Spleen (tissue), 11 donors: ENCODE measurements at regions not wholly inside any gene's neighbourhood (a gene's known extent, or its start where the extent isn't known, plus 50 kb on each side); places are given as distances from the start of the nearest gene placed in this dataset.

Source experiments
- DNase-seq: peaks from one replicate; pipeline ENCODE4 v3.0.0-alpha.2; 2020
- H3K27ac ChIP-seq, 8 donors: fragments of 200-600 bp; sonication (generic) in 7 of 8; 1 replicate in 4 of 8; 2 replicates in 4 of 8; pipeline versions ENCODE4 v1.5.0 to v1.8.0; 2016 to 2021; ENCODE audit warnings: inconsistent platforms in 4 of 8, mild to moderate bottlenecking in 4 of 8, moderate library complexity in 1 of 8
- H3K27me3 ChIP-seq, 7 donors: fragments of 200-600 bp; sonication (generic) in 6 of 7; replicated peaks in 1 of 7; 1 replicate in 4 of 7; 2 replicates in 3 of 7; pipeline versions ENCODE4 v1.5.0 to v1.8.0; 2016 to 2021; ENCODE audit warnings: inconsistent platforms in 3 of 7, mild to moderate bottlenecking in 1 of 7
- H3K36me3 ChIP-seq, 6 donors: fragments of 200-600 bp; sonication (generic) in 5 of 6; 1 replicate in 4 of 6; 2 replicates in 2 of 6; pipeline versions ENCODE4 v1.5.0 to v1.8.0; 2016 to 2021; ENCODE audit warnings: inconsistent platforms in 2 of 6
- H3K4me1 ChIP-seq, 6 donors: fragments of 200-600 bp; sonication (generic) in 5 of 6; 1 replicate in 3 of 6; 2 replicates in 3 of 6; pipeline versions ENCODE4 v1.5.0 to v1.8.0; 2016 to 2021; ENCODE audit warnings: inconsistent platforms in 3 of 6
- H3K4me3 ChIP-seq, 8 donors: fragments of 200-600 bp; sonication (generic) in 7 of 8; 1 replicate in 4 of 8; 2 replicates in 4 of 8; pipeline versions ENCODE4 v1.5.0 to v1.8.0; 2016 to 2021; ENCODE audit warnings: inconsistent platforms in 4 of 8, mild to moderate bottlenecking in 4 of 8, moderate library complexity in 2 of 8
- H3K9me3 ChIP-seq, 8 donors: fragments of 200-600 bp; sonication (generic) in 7 of 8; 1 replicate in 4 of 8; 2 replicates in 4 of 8; pipeline versions ENCODE4 v1.5.0 to v1.8.0; 2016 to 2021; ENCODE audit warnings: inconsistent platforms in 4 of 8
- POLR2A ChIP-seq, 3 donors: fragments of 450-650 bp; IDR thresholded peaks; one replicate each; pipeline ENCODE4 v1.5.1; 2017; ENCODE audit warnings: antibody characterized with exemption in 3 of 3, mild to moderate bottlenecking in 1 of 3
- POLR2AphosphoS5 ChIP-seq, 3 donors: sonication (generic); formaldehyde crosslinking; IDR thresholded peaks; one replicate each; pipeline ENCODE4 v1.5.1; 2017; ENCODE audit warnings: antibody characterized with exemption in 3 of 3
- WGBS, 5 donors: extraction: QIAGEN DNeasy Blood & Tissue Kit in 3 of 5; methylation state at CpG; one replicate each; pipeline versions ENCODE4 v1.1.5 to v1.1.7; 2013 to 2018; 5-methylcytosine and 5-hydroxymethylcytosine counted together
- intact Hi-C: fragments of 100-400 bp; cut with DNase I; formaldehyde crosslinking; loops from one replicate; pipeline ENCODE4 v1.15.0; 2023; ENCODE audit warnings: low total_unique reads
- TF ChIP-seq, protein P1 (sequence below), 11 experiments: fragments of 200-600 bp in 7 of 11; fragments of 450-650 bp in 4 of 11; sonication (generic) in 4 of 11; IDR thresholded peaks in 8 of 11; conservative IDR thresholded peaks in 3 of 11; 1 replicate in 7 of 11; 2 replicates in 4 of 11; pipeline versions ENCODE4 v1.4.0 to v1.8.0; 2016 to 2021; ENCODE audit warnings: antibody characterized with exemption in 11 of 11, inconsistent platforms in 4 of 11, mild to moderate bottlenecking in 1 of 11
- donor health status: healthy with polysubstance abuse.
- donor health status: DM: no; HTN: no; CAD: no; lungs with moderate emphysema.
- donor health status: DM: no; HTN: no; CAD: no.
- donor health status: Bipolar disorder and iron deficiency.
- donor health status: healthy.
- donor health status: DM: no; HTN: no; CAD: no.
- donor health status: DM: yes; HTN: yes; CAD: no.

DNA sequence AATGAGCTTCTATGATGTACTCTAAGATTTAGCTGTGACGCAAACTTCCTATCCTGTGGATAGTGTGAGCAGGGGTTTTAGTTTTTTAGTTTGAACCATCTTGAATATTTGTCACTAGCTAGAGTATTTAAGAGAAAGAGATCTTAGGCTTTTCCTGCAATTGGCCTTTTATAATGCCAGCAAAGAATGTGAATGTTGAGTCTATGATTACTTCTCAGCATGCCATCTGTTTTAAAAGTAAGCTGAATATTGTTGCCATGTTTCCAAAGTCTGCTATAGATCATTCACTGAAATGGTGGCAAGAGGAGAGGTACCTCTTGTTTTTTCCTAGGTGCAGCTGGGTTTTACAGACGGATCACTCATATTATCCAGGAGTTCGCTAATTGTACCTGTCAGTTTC is 1783.6 kb upstream of the FLRT2 start:
- Histone ChIP-seq H3K36me3 (no peaks in the 10 kb centered on the region), H3K9me3 (peaks cover 0 to 18% (median 2%) of the 10 kb centered on the region in 8 donors), H3K4me1 (no peaks in the 10 kb centered on the region), H3K27me3 (no peaks in the 10 kb centered on the region), H3K4me3 (no peak overlapping the region), H3K27ac (no peak overlapping the region)
- intact Hi-C loops, result no loop called here
- no peak for DNase-seq
- TF ChIP-seq, protein P1, sequence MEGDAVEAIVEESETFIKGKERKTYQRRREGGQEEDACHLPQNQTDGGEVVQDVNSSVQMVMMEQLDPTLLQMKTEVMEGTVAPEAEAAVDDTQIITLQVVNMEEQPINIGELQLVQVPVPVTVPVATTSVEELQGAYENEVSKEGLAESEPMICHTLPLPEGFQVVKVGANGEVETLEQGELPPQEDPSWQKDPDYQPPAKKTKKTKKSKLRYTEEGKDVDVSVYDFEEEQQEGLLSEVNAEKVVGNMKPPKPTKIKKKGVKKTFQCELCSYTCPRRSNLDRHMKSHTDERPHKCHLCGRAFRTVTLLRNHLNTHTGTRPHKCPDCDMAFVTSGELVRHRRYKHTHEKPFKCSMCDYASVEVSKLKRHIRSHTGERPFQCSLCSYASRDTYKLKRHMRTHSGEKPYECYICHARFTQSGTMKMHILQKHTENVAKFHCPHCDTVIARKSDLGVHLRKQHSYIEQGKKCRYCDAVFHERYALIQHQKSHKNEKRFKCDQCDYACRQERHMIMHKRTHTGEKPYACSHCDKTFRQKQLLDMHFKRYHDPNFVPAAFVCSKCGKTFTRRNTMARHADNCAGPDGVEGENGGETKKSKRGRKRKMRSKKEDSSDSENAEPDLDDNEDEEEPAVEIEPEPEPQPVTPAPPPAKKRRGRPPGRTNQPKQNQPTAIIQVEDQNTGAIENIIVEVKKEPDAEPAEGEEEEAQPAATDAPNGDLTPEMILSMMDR (IDR thresholded peaks at IDR 0.05 in 8 of 11, conservative IDR thresholded peaks at IDR 0.05 in 3 of 11), result no peak
- TF ChIP-seq POLR2A (IDR thresholded peaks at IDR 0.05) (no peak), POLR2AphosphoS5 (IDR thresholded peaks at IDR 0.05) (no peak)
- 90 to 97% (median 94%) methylated on average over 3 of the region's 3 CpGs for WGBS, 5 donors

DNA sequence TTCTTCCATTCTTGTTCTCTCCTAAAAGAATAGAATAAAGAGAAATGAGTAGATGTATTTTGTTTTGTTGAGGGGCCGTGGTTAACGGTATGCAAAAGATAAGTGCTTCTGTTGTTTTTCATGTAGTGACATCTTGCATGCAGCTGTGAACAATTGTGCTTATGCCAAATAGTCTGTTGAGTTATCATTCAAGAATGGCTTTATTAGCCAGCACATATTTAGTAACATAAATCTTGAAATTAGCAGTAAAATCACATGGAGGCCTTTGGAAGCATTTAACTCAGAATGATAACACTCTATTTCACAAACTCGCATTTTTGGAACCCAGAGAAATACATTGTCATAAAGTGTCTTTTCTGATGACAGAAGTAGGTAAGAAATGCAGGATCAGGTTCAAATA is 1772.0 kb upstream of the FLRT2 start:
- no peak for TF ChIP-seq POLR2A (IDR thresholded peaks at IDR 0.05)
- no peak for TF ChIP-seq POLR2AphosphoS5 (IDR thresholded peaks at IDR 0.05)
- TF ChIP-seq, protein P1 (IDR thresholded peaks at IDR 0.05 in 8 of 11, conservative IDR thresholded peaks at IDR 0.05 in 3 of 11), result no peak
- Histone ChIP-seq H3K4me3 (no peak overlapping the region), H3K4me1 (no peaks in the 10 kb centered on the region), H3K9me3 (peaks cover 0 to 10% (median 0%) of the 10 kb centered on the region in 8 donors), H3K27ac (no peak overlapping the region), H3K27me3 (no peaks in the 10 kb centered on the region), H3K36me3 (no peaks in the 10 kb centered on the region)
- 71 to 87% (median 79%) methylated on average over 3 of the region's 3 CpGs for WGBS, 5 donors
- intact Hi-C loops, result no loop called here
- DNase-seq, result no peak

DNA sequence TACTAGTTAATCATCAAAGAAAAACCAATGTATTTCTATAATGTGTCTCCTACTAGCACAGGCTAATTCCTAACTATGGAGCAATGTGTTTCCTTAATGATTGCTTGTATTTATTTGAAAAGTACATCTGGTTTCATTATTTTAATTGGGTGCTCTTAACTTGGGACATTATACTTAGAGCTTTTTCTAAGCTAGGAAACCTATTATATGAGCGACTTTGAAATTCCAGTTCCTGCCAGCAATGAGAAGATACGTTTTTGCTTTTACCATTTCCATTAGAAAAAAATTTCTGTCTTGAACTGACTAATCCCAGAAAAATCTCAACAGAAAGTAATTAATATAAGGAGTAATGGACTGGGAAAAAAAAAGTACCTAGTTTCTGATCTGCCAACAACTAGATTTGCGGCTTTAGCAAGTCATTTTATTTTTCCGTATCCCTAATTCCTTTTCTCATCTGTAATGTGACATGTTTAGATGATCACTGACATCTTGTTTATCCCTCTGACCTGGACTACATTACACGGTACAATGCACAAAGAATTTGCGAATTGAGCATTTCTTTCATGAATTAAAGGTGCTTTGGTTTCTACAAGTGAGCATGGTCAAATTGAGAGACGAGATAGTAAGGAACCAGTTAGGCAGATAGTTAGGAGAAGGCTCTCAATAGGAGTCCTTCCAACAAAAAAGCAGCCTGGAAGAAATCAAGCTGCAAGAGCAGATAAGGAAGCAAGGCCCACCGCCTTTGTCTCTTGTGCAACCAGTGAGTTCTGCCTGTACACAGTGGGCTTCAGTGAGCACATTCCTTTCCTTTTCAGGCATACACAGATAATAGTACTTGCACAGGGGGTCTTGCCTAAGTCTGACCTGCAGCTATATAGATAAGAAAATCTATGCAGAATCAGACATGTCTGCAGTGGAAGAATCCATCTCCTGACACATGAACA is 1765.0 kb upstream of the FLRT2 start:
- 80 to 92% (median 84%) methylated on average over 8 of the region's 8 CpGs for WGBS, 5 donors
- no peak for DNase-seq
- Histone ChIP-seq H3K27ac (no peak overlapping the region), H3K36me3 (no peaks in the 10 kb centered on the region), H3K4me3 (no peak overlapping the region), H3K9me3 (peaks cover 0 to 27% (median 12%) of the 10 kb centered on the region in 8 donors), H3K4me1 (no peaks in the 10 kb centered on the region), H3K27me3 (no peaks in the 10 kb centered on the region)
- intact Hi-C loops, result no loop called here
- TF ChIP-seq POLR2AphosphoS5 (IDR thresholded peaks at IDR 0.05) (no peak), POLR2A (IDR thresholded peaks at IDR 0.05) (no peak)
- TF ChIP-seq, protein P1 (IDR thresholded peaks at IDR 0.05 in 8 of 11, conservative IDR thresholded peaks at IDR 0.05 in 3 of 11), result no peak

DNA sequence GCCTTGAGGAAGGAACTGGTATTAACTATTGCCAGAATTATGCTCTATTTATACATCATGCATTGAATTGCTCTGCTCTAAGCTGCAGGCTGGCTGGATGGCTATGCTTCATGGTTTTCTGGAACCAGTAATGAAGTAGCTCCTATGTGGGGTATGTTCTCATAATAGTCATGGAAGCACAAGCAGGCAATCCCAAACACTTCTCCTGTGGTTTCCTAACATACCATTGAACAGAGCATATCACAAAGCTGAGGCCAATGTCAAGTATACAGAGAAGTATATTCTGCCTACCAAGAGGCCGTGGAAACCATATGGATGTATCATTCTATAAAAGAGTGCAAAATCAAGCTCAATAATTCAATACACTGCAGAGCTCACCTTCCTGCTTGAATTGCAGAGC is 1752.4 kb upstream of the FLRT2 start:
- Histone ChIP-seq H3K4me1 (no peaks in the 10 kb centered on the region), H3K4me3 (no peak overlapping the region), H3K27ac (no peak overlapping the region), H3K27me3 (no peaks in the 10 kb centered on the region), H3K36me3 (no peaks in the 10 kb centered on the region), H3K9me3 (peaks cover 0 to 8% (median 0%) of the 10 kb centered on the region in 8 donors)
- no peak for DNase-seq
- intact Hi-C loops, result no loop called here
- WGBS, 5 donors, result 74 to 93% (median 86%) methylated on average over 1 of the region's 1 CpG
- TF ChIP-seq POLR2A (IDR thresholded peaks at IDR 0.05), result no peak
- TF ChIP-seq, protein P1 (IDR thresholded peaks at IDR 0.05 in 8 of 11, conservative IDR thresholded peaks at IDR 0.05 in 3 of 11), result no peak
- no peak for TF ChIP-seq POLR2AphosphoS5 (IDR thresholded peaks at IDR 0.05)
